Breast epithelium (tissue), 3 donors: ENCODE measurements at regions not wholly inside any gene's neighbourhood (a gene's known extent, or its start where the extent isn't known, plus 50 kb on each side); places are given as distances from the start of the nearest gene placed in this dataset.

Experiments
- POLR2A ChIP-seq: fragments of 450-650 bp; IDR thresholded peaks from one replicate; pipeline ENCODE4 v1.6.1; 2016; ENCODE audit warnings: antibody characterized with exemption, mild to moderate bottlenecking, moderate library complexity
- TF ChIP-seq, protein P1 (sequence below), 3 donors: fragments of 450-650 bp; IDR thresholded peaks; one replicate each; pipeline ENCODE4 v1.5.1; 2016 to 2017; ENCODE audit warnings: antibody characterized with exemption in 3 of 3, mild to moderate bottlenecking in 3 of 3, moderate library complexity in 3 of 3

DNA sequence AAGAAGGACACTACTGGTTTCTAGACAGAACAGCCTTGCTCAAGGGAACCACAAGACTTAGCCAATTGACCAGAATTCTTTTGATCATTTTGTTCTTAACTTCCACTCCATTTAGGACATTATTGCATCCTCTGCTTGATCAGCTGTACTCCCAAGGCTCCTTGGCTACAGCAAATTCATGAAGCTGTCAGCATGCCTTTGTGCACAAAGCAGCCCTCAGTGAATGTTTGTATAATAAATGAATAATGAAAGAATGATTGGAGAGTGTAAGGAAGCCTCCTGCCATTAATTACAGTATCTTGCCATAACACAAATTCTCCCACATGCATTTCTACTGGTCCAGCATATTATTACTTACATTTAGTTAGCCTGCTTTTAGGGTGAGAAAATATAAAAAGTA, 449.6 kb downstream of the SLCO4C1 start:
- no peak for TF ChIP-seq POLR2A
- TF ChIP-seq, protein P1, sequence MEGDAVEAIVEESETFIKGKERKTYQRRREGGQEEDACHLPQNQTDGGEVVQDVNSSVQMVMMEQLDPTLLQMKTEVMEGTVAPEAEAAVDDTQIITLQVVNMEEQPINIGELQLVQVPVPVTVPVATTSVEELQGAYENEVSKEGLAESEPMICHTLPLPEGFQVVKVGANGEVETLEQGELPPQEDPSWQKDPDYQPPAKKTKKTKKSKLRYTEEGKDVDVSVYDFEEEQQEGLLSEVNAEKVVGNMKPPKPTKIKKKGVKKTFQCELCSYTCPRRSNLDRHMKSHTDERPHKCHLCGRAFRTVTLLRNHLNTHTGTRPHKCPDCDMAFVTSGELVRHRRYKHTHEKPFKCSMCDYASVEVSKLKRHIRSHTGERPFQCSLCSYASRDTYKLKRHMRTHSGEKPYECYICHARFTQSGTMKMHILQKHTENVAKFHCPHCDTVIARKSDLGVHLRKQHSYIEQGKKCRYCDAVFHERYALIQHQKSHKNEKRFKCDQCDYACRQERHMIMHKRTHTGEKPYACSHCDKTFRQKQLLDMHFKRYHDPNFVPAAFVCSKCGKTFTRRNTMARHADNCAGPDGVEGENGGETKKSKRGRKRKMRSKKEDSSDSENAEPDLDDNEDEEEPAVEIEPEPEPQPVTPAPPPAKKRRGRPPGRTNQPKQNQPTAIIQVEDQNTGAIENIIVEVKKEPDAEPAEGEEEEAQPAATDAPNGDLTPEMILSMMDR (IDR thresholded peaks at IDR 0.05), result no peak
